ENCODE measurements at regions not wholly inside any gene's neighbourhood (a gene's known extent, or its start where the extent isn't known, plus 50 kb on each side); places are given as distances from the start of the nearest gene placed in this dataset.

DNA sequence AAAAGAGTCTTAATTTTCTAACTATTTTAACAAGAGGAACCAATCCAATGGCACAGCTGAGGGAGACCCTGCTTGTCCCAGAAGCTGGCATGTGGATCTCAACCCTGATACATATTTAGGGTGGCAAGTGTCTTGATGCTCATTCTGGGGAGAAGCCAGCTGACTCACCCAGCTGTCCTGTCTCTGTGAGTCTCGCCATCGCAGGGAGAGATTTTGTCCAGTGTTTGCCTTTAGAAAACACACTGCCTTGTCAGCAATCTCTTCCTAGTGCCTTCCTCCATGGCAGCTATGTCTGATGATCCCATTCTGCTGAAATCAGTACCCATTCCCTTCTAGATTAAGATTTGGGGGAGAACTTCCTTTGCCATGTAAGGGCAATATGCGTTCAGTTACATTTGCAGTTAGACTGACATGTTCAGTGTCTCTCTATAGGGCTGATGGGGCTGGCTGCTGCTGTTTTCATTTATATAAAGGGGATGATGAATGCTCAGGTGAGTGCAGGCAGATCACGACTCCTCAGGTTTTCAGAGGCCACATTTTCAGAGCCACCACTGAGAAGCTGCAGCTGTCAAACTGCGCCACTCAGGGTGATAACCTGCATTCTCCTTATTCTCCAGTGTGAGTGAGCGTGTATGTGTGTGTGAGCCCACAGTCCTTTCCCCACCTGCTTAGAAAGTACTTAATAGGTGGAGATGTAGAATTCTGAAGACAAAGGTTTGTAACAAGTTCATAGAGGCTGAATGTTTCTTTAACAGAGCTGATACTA, 217.0 kb downstream of the GAS1 start:
- BruUV-seq (replicated peaks): no TSS peak
- Histone ChIP-seq H3K27me3 (ENCODE audit: control insufficient read depth, insufficient read depth, low read length) (no peaks in the 10 kb centered on the region), H3K4me2 (ENCODE audit: low read depth, low read length) (no peak overlapping the region), H2BK15ac (ENCODE audit: low read depth, low read length) (peak overlapping the region; percentile 50; the same call in 1 of the 3 replicates), H3K9me1 (ENCODE audit: insufficient read depth, low read length) (peaks cover 14% of the 10 kb centered on the region), H3K56ac (ENCODE audit: extremely low read depth, insufficient read depth, low read length) (no peak overlapping the region), H3K18ac (ENCODE audit: low read depth, low read length) (peak overlapping the region; percentile 50; the same call in 1 of the 2 replicates), H4K91ac (ENCODE audit: insufficient read depth, low read depth, low read length) (no peak overlapping the region), H2BK120ac (ENCODE audit: low read depth, low read length) (no peak overlapping the region; the same call in 1 of the 2 replicates), H2BK5ac (ENCODE audit: low read depth, low read length, poor library complexity, severe bottlenecking) (no peak overlapping the region), H3K9me3 (ENCODE audit: control insufficient read depth, insufficient read depth, low read length) (no peaks in the 10 kb centered on the region), H3K14ac (replicated peaks; ENCODE audit: low read depth, low read length) (peak overlapping the region; percentile 43; the same call in 1 of the 2 replicates), H2AK9ac (replicated peaks; ENCODE audit: low read depth, low read length, poor library complexity) (no peak overlapping the region), H3K23ac (ENCODE audit: low read depth, low read length) (no peak overlapping the region), H4K5ac (ENCODE audit: low read depth, low read length) (peak overlapping the region; percentile 50; the same call in 1 of the 2 replicates), H3K79me1 (ENCODE audit: low read depth in 1 of 2, low read length in 2 of 2) (no peaks in the 10 kb centered on the region), H3K36me3 (ENCODE audit: control insufficient read depth, insufficient read depth, low read length) (no peaks in the 10 kb centered on the region), H3K4me3 (ENCODE audit: insufficient read depth, low read depth, low read length) (no peak overlapping the region), H3K4me1 (ENCODE audit: control insufficient read depth, insufficient read depth, low read length) (peaks cover 16% of the 10 kb centered on the region), H3K4ac (ENCODE audit: low read depth, low read length) (peak overlapping the region; percentile 41; the same call in 1 of the 2 replicates), H3K9ac (ENCODE audit: low read depth, low read length) (no peak overlapping the region), H4K20me1 (ENCODE audit: insufficient read depth, low read length) (no peaks in the 10 kb centered on the region), H2BK20ac (ENCODE audit: low read depth, low read length) (no peak overlapping the region), H3K27ac (ENCODE audit: insufficient read depth, low read length) (no peak overlapping the region), H4K8ac (ENCODE audit: low read depth in 2 of 2, low read length in 2 of 2) (0 out of 4 replicates have a peak overlapping the region, but pooled peaks of 1 of the 2 experiments have one; percentile 14), H2AFZ (replicated peaks; ENCODE audit: low read length, poor library complexity) (no peak overlapping the region), H2AK5ac (ENCODE audit: low read depth, low read length) (peak overlapping the region; percentile 42; the same call in 1 of the 2 replicates)
- ChIA-PET CTCF (no interaction called here), POLR2A (ENCODE audit: unreplicated experiment) (no interaction called here)
- TF ChIP-seq CTCF (conservative IDR thresholded peaks at IDR 0.05; ENCODE audit: low read depth, low read length) (no peak), POLR2A (IDR thresholded peaks at IDR 0.05; ENCODE audit: low read depth, low read length) (no peak), MAFK (IDR thresholded peaks at IDR 0.05; ENCODE audit: low read depth, low read length) (peak; percentile 63)
- ATAC-seq (ENCODE audit: low read depth): no peak
- in situ Hi-C loops (cut with MboI; ENCODE audit: low sequenced_read_pairs): no loop called here
- peak; percentile 39 for DNase-seq
- intact Hi-C loops (cut with micrococcal nuclease): loop anchor here (5.0 kb wide), 1 partner anchor 217 kb away; the partner anchor contains the start of gene GAS1
- WGBS, 2 experiments (ENCODE audit: extremely low coverage in 2 of 2, insufficient read length in 1 of 2): no CpG with 5 or more reads among the region's 6 CpGs
- dilution Hi-C loops (cut with HindIII; ENCODE audit: low sequenced_read_pairs, unreplicated experiment): no loop called here
